Hematopoietic multipotent progenitor cell treated with erythropoietin and hydrocortisone succinate and interleukin-3 and kit ligand, for 8 days (in vitro differentiated cells): ENCODE measurements at regions not wholly inside any gene's neighbourhood (a gene's known extent, or its start where the extent isn't known, plus 50 kb on each side); places are given as distances from the start of the nearest gene placed in this dataset.

Experiments used
- DNase-seq: peaks from one replicate; pipeline ENCODE4 v3.0.0-alpha.2; 2015

GRCh38 chr2:12222554-12222953, 476.1 kb downstream of the LPIN1 start:
- no peak for DNase-seq

- DNase-seq: no peak
Measured at GRCh38 chr2:12223732-12224131, 477.3 kb downstream of the LPIN1 start.

- DNase-seq: no peak
Measured at GRCh38 chr2:12226653-12227052, 480.2 kb downstream of the LPIN1 start.

- DNase-seq: no peak
Measured at GRCh38 chr2:12227941-12228608, 481.6 kb downstream of the LPIN1 start.

GRCh38 chr2:12231288-12231687, 484.9 kb downstream of the LPIN1 start:
- no peak for DNase-seq

GRCh38 chr2:12232876-12233275, 483.9 kb upstream of the TRIB2 start:
- DNase-seq: no peak

- DNase-seq: no peak
Measured at GRCh38 chr2:12236136-12236844, 480.4 kb upstream of the TRIB2 start.

GRCh38 chr2:12240206-12240605, 476.5 kb upstream of the TRIB2 start:
- no peak for DNase-seq

GRCh38 chr2:12243381-12243780, 473.4 kb upstream of the TRIB2 start:
- no peak for DNase-seq

- DNase-seq: no peak
Measured at GRCh38 chr2:12244070-12244469, 472.7 kb upstream of the TRIB2 start.

GRCh38 chr2:12251121-12251520, 465.6 kb upstream of the TRIB2 start:
- no peak for DNase-seq

GRCh38 chr2:12251749-12252148, 465.0 kb upstream of the TRIB2 start:
- DNase-seq: no peak

GRCh38 chr2:12253167-12253778, 463.5 kb upstream of the TRIB2 start:
- no peak for DNase-seq

GRCh38 chr2:12254280-12254860, 462.4 kb upstream of the TRIB2 start:
- no peak for DNase-seq

- no peak for DNase-seq
Measured at GRCh38 chr2:12256206-12256605, 460.5 kb upstream of the TRIB2 start.

GRCh38 chr2:12257476-12257875, 459.3 kb upstream of the TRIB2 start:
- no peak for DNase-seq

- no peak for DNase-seq
Measured at GRCh38 chr2:12259493-12259892, 457.2 kb upstream of the TRIB2 start.

GRCh38 chr2:12261986-12262680, 454.6 kb upstream of the TRIB2 start:
- DNase-seq: no peak

- no peak for DNase-seq
Measured at GRCh38 chr2:12262681-12263436, 453.9 kb upstream of the TRIB2 start.

GRCh38 chr2:12263730-12264129, 453.0 kb upstream of the TRIB2 start:
- DNase-seq: no peak

GRCh38 chr2:12264146-12264545, 452.6 kb upstream of the TRIB2 start:
- DNase-seq: no peak

GRCh38 chr2:12265646-12266045, 451.1 kb upstream of the TRIB2 start:
- no peak for DNase-seq

- DNase-seq: no peak
Measured at GRCh38 chr2:12267042-12267441, 449.7 kb upstream of the TRIB2 start.
